CD4-positive, alpha-beta T cell treated with Interleukin-10 for 1 hour (primary cell): ENCODE measurements at regions not wholly inside any gene's neighbourhood (a gene's known extent, or its start where the extent isn't known, plus 50 kb on each side); places are given as distances from the start of the nearest gene placed in this dataset.

ENCODE experiments used
- DNase-seq: peaks from one replicate; pipeline ENCODE4 v3.0.0-alpha.2; 2020

DNA sequence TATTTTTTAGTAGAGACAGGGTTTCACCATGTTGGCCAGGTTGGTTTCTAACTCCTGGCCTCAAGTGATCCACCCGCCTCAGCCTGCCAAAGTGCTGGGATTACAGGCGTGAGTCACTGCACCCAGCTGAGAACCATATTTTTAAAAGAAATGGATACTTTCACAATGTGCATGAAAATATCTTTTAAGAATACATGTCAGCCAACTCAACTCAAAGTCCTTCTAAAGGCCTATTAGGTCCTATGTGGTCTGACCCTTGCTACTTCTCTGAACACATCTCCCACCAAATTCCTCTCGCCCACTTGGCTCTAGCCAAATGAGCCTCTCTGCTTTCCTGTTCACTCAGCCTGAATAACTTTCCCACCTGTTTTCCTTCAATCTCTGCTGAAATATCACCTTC is 119.6 kb downstream of the MTX2 start:
- DNase-seq: no peak

- DNase-seq: no peak
Measured at GRCh38 chr2:176390276-176391147, 121.3 kb downstream of the MTX2 start.

DNA sequence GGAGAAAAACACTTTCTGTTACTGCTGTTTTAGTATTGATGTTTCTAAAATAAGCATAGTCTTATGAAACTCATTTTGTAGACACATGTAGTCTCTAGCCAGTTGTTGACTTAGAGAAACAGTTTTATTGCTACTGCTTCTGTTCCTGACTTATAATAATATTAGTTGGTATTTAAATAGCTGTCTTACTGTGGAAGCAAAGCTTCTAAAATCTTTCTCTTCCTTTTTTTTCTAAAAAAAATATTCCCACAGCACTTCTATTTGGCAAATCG is 121.8 kb downstream of the MTX2 start:
- DNase-seq: no peak

GRCh38 chr2:176392249-176392648 is 123.0 kb downstream of the MTX2 start:
- no peak for DNase-seq

GRCh38 chr2:176392744-176393414 is 123.6 kb downstream of the MTX2 start:
- no peak for DNase-seq

- no peak for DNase-seq
Measured at GRCh38 chr2:176395273-176395854, 126.1 kb downstream of the MTX2 start.

DNA sequence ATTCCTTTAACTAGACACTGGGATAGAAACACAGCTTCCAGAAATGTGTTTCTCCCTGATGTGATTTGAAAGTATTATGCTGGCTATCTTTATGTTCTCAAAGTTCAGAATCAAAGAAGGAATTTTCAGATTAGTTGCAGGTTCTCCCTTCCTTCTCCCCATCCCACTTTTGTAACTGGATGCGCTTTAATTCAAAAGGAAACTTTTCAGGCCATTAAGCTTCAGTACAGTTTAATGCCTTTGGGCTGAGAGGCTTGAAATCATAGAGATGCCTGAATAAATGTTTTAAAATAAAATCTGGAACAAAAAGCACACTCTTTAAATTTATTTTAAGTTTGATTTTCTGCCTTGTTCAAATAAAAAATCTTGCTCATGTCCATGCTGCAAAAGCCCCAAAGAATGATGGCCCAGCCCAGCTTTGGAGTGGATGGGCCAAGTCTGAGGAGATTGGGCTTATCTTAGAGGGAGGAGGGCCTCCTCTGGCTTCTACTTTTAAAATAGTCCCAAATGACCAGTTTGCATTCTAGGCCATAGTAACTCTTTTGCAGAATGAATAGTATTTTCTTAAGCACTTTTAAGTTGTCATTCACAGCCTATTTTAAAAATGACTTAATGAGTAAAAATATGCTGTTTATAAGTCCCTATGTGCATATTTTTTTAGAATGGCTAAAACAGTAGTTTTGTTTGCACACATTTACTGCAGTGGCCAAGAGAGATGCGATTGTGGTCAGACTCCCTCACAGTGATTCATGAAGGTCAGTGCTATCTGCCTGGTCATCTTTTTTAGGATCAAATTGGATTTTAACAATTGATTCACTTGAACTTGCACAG is 129.2 kb downstream of the MTX2 start:
- no peak for DNase-seq

GRCh38 chr2:176399074-176399598 is 129.9 kb downstream of the MTX2 start:
- no peak for DNase-seq

DNA sequence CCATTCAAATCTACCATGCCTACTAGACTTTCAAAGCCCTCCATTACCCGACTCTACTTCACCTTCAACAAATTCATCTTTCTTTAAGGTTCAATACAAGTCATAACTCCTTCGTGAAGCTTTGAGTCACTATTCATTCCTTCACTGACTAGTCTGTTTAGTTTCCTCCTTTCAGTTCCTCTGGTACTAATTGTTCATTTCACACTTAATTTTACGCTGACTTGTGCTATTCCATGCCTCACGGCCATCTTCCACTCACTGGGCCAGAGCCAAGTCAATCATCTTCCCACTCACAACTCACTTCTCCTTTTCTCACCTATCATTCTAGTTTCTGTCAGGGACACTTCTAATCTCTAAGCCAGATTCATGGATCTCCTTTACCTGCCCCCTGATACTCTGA is 136.2 kb downstream of the MTX2 start:
- no peak for DNase-seq

DNA sequence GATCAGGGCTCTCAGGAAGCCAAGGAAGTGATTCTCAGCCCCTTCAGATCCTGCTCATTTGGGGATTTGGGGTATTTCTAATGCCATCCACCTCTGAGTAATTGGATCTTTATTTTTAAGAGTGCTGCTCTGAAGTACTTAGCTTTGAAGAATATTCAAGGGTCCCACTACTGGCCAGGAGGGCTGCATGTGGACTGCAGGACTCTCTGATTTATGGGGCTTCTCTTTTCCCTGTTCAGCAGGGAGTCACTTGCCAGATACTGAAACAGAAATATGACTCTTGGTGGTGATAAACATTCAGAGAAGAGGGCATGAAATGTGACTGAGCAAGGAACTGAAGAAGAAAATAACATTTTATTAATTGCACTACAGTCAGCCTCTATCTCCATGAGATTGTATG is 138.5 kb downstream of the MTX2 start:
- no peak for DNase-seq

DNA sequence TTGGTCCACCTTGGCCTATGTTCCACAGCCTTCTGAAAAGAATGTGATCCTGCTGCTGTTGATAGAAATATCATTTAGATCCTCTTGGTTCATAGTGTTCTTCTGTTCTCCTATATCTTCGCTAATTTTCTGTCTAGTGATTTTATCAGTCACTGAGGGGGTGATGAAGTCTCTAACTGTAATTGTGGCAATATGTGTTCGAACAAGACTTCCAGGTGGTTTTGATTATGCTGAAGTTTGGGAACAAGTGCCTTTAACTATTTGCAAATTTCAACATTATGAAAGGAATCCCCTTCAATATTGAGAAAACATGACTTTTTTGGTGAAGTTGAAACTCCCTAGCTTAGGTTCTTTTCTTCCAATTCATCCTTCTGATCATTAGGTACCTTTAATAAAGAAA is 140.4 kb downstream of the MTX2 start:
- no peak for DNase-seq

DNA sequence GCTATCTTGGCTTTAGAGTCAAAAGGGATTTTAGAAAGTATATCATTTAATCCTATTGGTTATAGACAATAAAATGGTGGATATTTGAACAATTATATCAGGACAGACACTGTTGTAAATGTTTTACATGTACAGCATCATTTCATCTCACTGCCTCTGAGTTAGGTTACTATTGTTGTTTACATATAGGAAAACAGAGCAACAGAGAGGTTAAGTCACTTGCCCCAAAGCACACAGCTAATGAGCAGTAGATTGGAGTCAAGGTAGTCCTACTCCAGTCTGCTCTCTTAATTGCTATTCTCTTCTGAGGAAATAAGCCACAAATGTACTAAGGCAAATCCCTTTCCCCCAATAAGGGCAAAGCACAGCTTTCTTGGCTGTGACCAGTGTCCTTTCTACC is 142.9 kb downstream of the MTX2 start:
- no peak for DNase-seq

- DNase-seq: no peak
Measured at GRCh38 chr2:176413786-176414185, 144.5 kb downstream of the MTX2 start.

GRCh38 chr2:176414641-176415040 is 145.4 kb downstream of the MTX2 start:
- no peak for DNase-seq

DNA sequence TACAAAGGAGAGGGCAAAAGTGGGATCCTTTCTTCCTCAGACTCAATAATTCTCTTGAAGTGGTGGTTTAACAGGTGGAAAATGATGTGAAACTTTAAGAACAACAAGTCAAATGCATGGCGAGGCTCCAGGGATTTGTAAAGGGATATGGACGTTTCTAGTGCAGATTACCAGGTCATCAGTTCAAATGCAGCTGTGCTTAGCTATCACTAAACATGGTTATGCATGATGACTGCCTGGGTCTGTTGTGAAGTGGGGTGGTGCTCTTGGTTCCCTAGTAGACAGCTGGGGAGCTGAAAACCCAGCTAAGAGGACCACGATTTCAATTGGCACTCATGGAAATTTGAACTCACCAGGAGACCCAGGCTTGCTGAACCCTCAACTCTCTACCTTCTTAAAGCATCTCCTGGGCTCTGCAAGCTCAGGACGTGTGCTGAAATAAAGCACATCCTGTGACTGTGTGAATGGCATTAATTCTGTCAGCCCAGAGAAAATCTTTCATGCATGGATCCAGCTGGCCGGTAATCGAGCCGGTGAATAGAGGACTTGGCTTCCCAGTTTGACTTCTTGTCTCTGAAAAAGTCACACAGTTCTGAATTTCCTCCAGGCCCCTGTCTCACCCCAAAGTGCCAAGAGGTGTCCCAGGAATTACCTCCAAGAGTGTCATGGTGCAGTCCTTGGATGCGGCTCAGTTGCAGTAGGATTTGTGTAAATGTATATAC is 146.1 kb downstream of the MTX2 start:
- no peak for DNase-seq

- DNase-seq: no peak
Measured at GRCh38 chr2:176415937-176416499, 146.8 kb downstream of the MTX2 start.

DNA sequence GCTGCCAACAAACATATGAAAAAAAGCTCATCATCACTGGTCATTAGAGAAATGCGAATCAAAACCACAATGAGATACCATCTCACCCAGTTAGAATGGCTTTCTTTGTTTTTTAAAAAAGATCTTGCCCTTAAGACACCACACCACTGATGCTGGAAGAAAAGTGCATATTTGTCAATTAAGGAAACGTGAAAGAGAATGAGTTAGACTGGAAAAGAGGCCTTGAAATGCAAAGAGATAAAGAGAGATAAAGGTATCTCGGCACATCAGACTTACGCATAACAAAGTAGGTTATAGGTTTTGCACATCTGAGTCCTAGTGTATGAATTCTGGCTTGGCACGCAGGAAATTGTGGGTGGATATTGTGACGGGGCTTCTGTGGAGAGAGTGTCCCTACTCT is 149.5 kb downstream of the MTX2 start:
- DNase-seq: no peak

- DNase-seq: no peak
Measured at GRCh38 chr2:176419591-176420071, 150.4 kb downstream of the MTX2 start.

GRCh38 chr2:176421297-176422050 is 152.2 kb downstream of the MTX2 start:
- no peak for DNase-seq

- DNase-seq: no peak
Measured at GRCh38 chr2:176423819-176424218, 154.6 kb downstream of the MTX2 start.

DNA sequence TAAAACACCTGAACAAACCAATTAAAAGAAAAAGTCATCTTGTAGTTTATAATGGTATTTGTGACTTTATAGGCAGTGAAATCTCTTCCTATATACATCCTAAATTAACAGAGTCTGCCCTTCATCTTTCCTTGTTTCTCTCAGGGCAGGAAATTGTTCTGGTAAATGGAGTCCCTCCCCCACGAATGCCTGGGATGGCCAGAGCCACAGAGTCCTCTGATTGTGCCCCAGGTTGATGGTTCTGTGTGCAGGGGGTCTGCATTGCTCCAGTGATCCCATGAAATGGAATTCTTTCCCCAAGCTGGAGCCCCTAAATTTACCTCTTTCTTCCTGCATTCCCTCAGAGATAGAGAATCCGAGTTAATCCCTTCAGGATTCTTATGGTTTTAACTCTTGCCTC is 155.5 kb downstream of the MTX2 start:
- DNase-seq: no peak
